H9 (cell line): ENCODE measurements at regions not wholly inside any gene's neighbourhood (a gene's known extent, or its start where the extent isn't known, plus 50 kb on each side); places are given as distances from the start of the nearest gene placed in this dataset.

ENCODE experiments used
- DNase-seq: peaks from one replicate; pipeline ENCODE4 v3.0.0-alpha.2; 2017
- H2AFZ ChIP-seq: one replicate; pipeline ENCODE4 v1.6.1; 2013; ENCODE audit warnings: mild to moderate bottlenecking, low read length, control low read depth, moderate library complexity
- H2AK5ac ChIP-seq: 2 replicates; pipeline ENCODE4 v1.6.1; 2013; ENCODE audit warnings: low read length, control low read depth, mixed read lengths; ENCODE audit not compliant: insufficient read length
- H2BK120ac ChIP-seq: one replicate; pipeline ENCODE4 v1.6.1; 2013; ENCODE audit warnings: low read depth, mild to moderate bottlenecking, low read length, control low read depth, inconsistent platforms; ENCODE audit not compliant: poor library complexity, severe bottlenecking
- H2BK12ac ChIP-seq: 2 replicates; pipeline ENCODE4 v1.6.1; 2013; ENCODE audit warnings: low read length, control low read depth, mixed read lengths, low read depth; ENCODE audit not compliant: insufficient read length
- H2BK15ac ChIP-seq: 2 replicates; pipeline ENCODE4 v1.6.1; 2013; ENCODE audit warnings: low read depth, low read length, control low read depth
- H2BK20ac ChIP-seq: one replicate; pipeline ENCODE4 v1.6.1; 2013; ENCODE audit warnings: low read depth, mild to moderate bottlenecking, low read length, control low read depth, inconsistent platforms; ENCODE audit not compliant: poor library complexity, severe bottlenecking
- H2BK5ac ChIP-seq: 2 replicates; pipeline ENCODE4 v1.6.1; 2013; ENCODE audit warnings: low read length, control low read depth, mixed read lengths; ENCODE audit not compliant: insufficient read length
- H3K14ac ChIP-seq: 2 replicates; pipeline ENCODE4 v1.6.1; 2013; ENCODE audit warnings: low read length, control low read depth; ENCODE audit not compliant: insufficient read depth
- H3K18ac ChIP-seq: 2 replicates; pipeline ENCODE4 v1.6.1; 2013; ENCODE audit warnings: low read depth, mild to moderate bottlenecking, mixed read lengths, low read length, control low read depth; ENCODE audit not compliant: insufficient read length
- H3K23ac ChIP-seq: 2 replicates; pipeline ENCODE4 v1.6.1; 2013; ENCODE audit warnings: low read length, control low read depth, mixed read lengths, low read depth; ENCODE audit not compliant: insufficient read length
- H3K23me2 ChIP-seq: 2 replicates; pipeline ENCODE4 v1.6.1; 2013; ENCODE audit warnings: low read depth, mild to moderate bottlenecking, mixed read lengths, low read length, control low read depth; ENCODE audit not compliant: insufficient read length, poor library complexity, severe bottlenecking
- H3K27ac ChIP-seq: 2 replicates; pipeline ENCODE4 v1.5.1; 2013; ENCODE audit warnings: low read length, control low read depth, mixed read lengths, low read depth; ENCODE audit not compliant: insufficient read length
- H3K27me3 ChIP-seq: 2 replicates; pipeline ENCODE4 v1.6.1; 2013; ENCODE audit warnings: low read length, control low read depth, inconsistent platforms; ENCODE audit not compliant: insufficient read depth
- H3K4ac ChIP-seq: 2 replicates; pipeline ENCODE4 v1.6.1; 2013; ENCODE audit warnings: low read depth, mild to moderate bottlenecking, control low read depth, inconsistent platforms, low read length, moderate library complexity
- H3K4me1 ChIP-seq: 2 replicates; pipeline ENCODE4 v1.6.1; 2013; ENCODE audit warnings: low read length, control low read depth, inconsistent platforms; ENCODE audit not compliant: insufficient read depth
- H3K4me2 ChIP-seq: 2 replicates; pipeline ENCODE4 v1.6.1; 2013; ENCODE audit warnings: low read length, control low read depth, mixed read lengths; ENCODE audit not compliant: insufficient read length, insufficient read depth
- H3K56ac ChIP-seq: 2 replicates; pipeline ENCODE4 v1.6.1; 2013; ENCODE audit warnings: low read depth, mild to moderate bottlenecking, mixed read lengths, low read length, control low read depth; ENCODE audit not compliant: insufficient read length
- H3K79me1 ChIP-seq: 2 replicates; pipeline ENCODE4 v1.6.1; 2013; ENCODE audit warnings: low read depth, mild to moderate bottlenecking, moderate library complexity, low read length, control low read depth, inconsistent platforms; ENCODE audit not compliant: insufficient read depth, poor library complexity, severe bottlenecking
- H3K79me2 ChIP-seq: 2 replicates; pipeline ENCODE4 v1.6.1; 2013; ENCODE audit warnings: low read length, control low read depth, inconsistent platforms; ENCODE audit not compliant: insufficient read depth
- H3K9ac ChIP-seq: 2 replicates; pipeline ENCODE4 v1.6.1; 2013; ENCODE audit warnings: low read length, control low read depth, mixed read lengths; ENCODE audit not compliant: insufficient read length; ENCODE audit errors: extremely low read depth
- H3K9me3 ChIP-seq: one replicate; pipeline ENCODE4 v1.6.1; 2013; ENCODE audit warnings: low read depth, low read length, inconsistent platforms; ENCODE audit not compliant: control insufficient read depth
- H3T11ph ChIP-seq: one replicate; pipeline ENCODE4 v1.6.1; 2013; ENCODE audit warnings: mild to moderate bottlenecking, low read length, control low read depth, inconsistent platforms
- H4K20me1 ChIP-seq: one replicate; pipeline ENCODE4 v1.6.1; 2013; ENCODE audit not compliant: control insufficient read depth, insufficient read length, insufficient read depth
- H4K5ac ChIP-seq: 2 replicates; pipeline ENCODE4 v1.6.1; 2013; ENCODE audit warnings: low read depth, mild to moderate bottlenecking, mixed read lengths, low read length, control low read depth; ENCODE audit not compliant: insufficient read length
- H4K8ac ChIP-seq: replicated peaks from 2 replicates; pipeline ENCODE4 v1.6.1; 2013; ENCODE audit warnings: low read length, control low read depth, mixed read lengths, low read depth; ENCODE audit not compliant: insufficient read length
- H4K91ac ChIP-seq: 2 replicates; pipeline ENCODE4 v1.6.1; 2013; ENCODE audit warnings: low read depth, mild to moderate bottlenecking, moderate library complexity, mixed read lengths, low read length, control low read depth; ENCODE audit not compliant: insufficient read length
- H3K27ac Mint-ChIP-seq, 3 experiments: 2 replicates in 2 of 3; 3 replicates in 1 of 3; pipeline ENCODE4 v1.8.0; 2020 to 2021; ENCODE audit warnings: mixed read lengths in 3 of 3, mild to moderate bottlenecking in 1 of 3, moderate library complexity in 1 of 3
- H3K27me3 Mint-ChIP-seq: 2 replicates; pipeline ENCODE4 v1.8.0; 2021; ENCODE audit warnings: low read depth, mild to moderate bottlenecking, moderate library complexity, mixed read lengths
- H3K36me3 Mint-ChIP-seq, 3 experiments: 2 replicates in 2 of 3; 3 replicates in 1 of 3; pipeline ENCODE4 v1.8.0; 2020 to 2021; ENCODE audit warnings: low read depth in 3 of 3, mixed read lengths in 3 of 3; ENCODE audit not compliant: insufficient read depth in 1 of 3
- H3K4me1 Mint-ChIP-seq, 2 experiments: 2 replicates each; pipeline ENCODE4 v1.8.0; 2020; ENCODE audit warnings: mixed read lengths in 2 of 2
- H3K4me3 Mint-ChIP-seq, 2 experiments: 2 replicates in 1 of 2; 3 replicates in 1 of 2; pipeline ENCODE4 v1.8.0; 2020 to 2021; ENCODE audit warnings: mild to moderate bottlenecking in 2 of 2, mixed read lengths in 2 of 2, moderate library complexity in 1 of 2
- H3K9me3 Mint-ChIP-seq, 2 experiments: 2 replicates in 1 of 2; 3 replicates in 1 of 2; pipeline ENCODE4 v1.8.0; 2020; ENCODE audit warnings: mild to moderate bottlenecking in 2 of 2, mixed read lengths in 2 of 2, moderate library complexity in 1 of 2
- CTCF ChIP-seq: fragments of 200-600 bp; sonication (generic); conservative IDR thresholded peaks from 3 replicates; pipeline ENCODE4 v1.8.0; 2021; ENCODE audit warnings: antibody characterized with exemption, mild to moderate bottlenecking
- WGBS: extraction: QIAGEN DNeasy Blood & Tissue Kit; methylation state at CpG from one replicate; pipeline ENCODE4 v1.1.7; 2013; ENCODE audit warnings: missing lambda C conversion rate, low lambda C conversion rate, mixed read lengths; ENCODE audit not compliant: insufficient read length; ENCODE audit errors: extremely low coverage; 5-methylcytosine and 5-hydroxymethylcytosine counted together

GRCh38 chr2:56130463-56131070 lies 53.2 kb upstream of the CCDC85A start:
- Histone ChIP-seq H3K9me3 (no peaks in the 10 kb centered on the region), H3K4me2 (no peak overlapping the region), H4K91ac (no peak overlapping the region), H2AFZ (no peak overlapping the region), H4K5ac (no peak overlapping the region), H3K79me2 (no peaks in the 10 kb centered on the region), H2AK5ac (no peak overlapping the region), H2BK20ac (no peak overlapping the region), H3K9ac (no peak overlapping the region), H3K4ac (no peak overlapping the region), H3T11ph (no peak overlapping the region), H3K56ac (no peak overlapping the region), H3K23me2 (no peaks in the 10 kb centered on the region), H3K27me3 (no peaks in the 10 kb centered on the region), H3K18ac (no peak overlapping the region), H4K8ac (no peak overlapping the region), H2BK120ac (no peak overlapping the region), H3K79me1 (peaks cover 3% of the 10 kb centered on the region), H2BK5ac (no peak overlapping the region), H2BK15ac (no peak overlapping the region), H3K14ac (no peak overlapping the region), H3K4me1 (no peaks in the 10 kb centered on the region), H4K20me1 (no peaks in the 10 kb centered on the region), H2BK12ac (no peak overlapping the region), H3K23ac (no peak overlapping the region), H3K27ac (no peak overlapping the region)
- H3K9me3 Mint-ChIP-seq = no peaks in the 10 kb centered on the region
- no peaks in the 10 kb centered on the region; the same call in 1 of the 2 replicates for H3K27me3 Mint-ChIP-seq
- peak; percentile 78 for TF ChIP-seq CTCF
- H3K4me3 Mint-ChIP-seq = no peak overlapping the region
- peak; percentile 41 for DNase-seq
- H3K27ac Mint-ChIP-seq = no peak overlapping the region
- H3K4me1 Mint-ChIP-seq = peaks cover 6 to 26% of the 10 kb centered on the region in 2 experiments
- H3K36me3 Mint-ChIP-seq = 0 out of 7 replicates have a peak, but pooled peaks cover 0 to 1% (median 0%) of the 10 kb centered on the region in 3 experiments
- no CpG with 5 or more reads among the region's 5 CpGs for WGBS
